Left forelimb (tissue), 1 donor: ENCODE measurements at regions not wholly inside any gene's neighbourhood (a gene's known extent, or its start where the extent isn't known, plus 50 kb on each side); places are given as distances from the start of the nearest gene placed in this dataset.
A peak's percentile ranks its signal among the peaks of the same experiment; 100 is the strongest.

Experiments used
- DNase-seq: peaks from one replicate; pipeline ENCODE4 v3.0.0-alpha.2; 2018; ENCODE audit warnings: low spot score

DNA sequence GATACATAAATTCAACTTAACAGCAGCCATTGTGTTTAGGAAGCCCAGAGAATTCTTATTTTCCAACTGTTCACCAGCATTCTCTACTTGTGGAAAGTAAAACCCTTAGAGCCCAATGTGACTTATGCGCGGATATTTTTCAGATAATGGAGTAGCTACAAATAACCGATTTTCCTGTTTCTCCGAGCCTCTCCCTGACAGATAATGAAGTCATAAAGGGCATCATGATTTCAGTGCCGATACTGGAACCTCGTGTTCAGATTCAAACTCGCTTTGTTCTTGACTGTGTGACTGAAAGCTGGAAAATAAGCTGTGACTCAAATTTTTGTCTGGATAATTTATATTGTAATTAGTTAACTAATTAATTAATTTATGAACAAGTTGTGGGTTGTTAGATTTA, 228.2 kb downstream of the VAPA start:
- DNase-seq = no peak

DNA sequence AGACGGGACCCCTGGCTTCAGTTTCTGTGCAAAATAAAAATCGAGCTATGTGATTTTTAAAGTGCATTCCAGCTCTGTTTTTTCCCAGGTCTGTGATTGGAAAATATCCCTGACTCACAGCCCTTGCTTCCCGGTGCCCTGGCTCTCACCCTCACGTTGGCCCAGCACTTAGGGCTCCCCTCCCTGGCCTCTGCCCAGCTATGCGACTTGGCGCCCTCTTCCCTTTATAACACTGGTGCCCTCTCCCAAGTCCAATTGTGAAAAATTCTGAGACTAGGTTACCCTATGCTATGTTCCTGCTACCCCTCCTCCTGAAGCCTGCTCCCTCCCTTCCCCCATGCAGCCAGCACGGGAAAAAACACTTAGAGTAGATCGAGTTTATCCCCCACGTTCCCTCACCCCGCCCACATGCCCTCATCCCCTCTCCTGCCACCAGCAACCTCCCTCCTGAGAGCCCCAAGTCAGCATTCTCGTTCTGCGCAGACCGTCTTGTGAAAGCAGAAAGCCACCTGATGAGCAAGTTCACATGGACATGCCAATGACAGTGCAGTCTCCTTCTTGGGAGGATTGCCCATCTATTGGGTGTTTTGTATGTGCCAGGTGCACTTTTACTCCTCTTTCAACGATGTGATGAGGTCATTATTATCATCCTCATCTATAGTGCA, 228.8 kb downstream of the VAPA start:
- DNase-seq = peak; percentile 66

DNA sequence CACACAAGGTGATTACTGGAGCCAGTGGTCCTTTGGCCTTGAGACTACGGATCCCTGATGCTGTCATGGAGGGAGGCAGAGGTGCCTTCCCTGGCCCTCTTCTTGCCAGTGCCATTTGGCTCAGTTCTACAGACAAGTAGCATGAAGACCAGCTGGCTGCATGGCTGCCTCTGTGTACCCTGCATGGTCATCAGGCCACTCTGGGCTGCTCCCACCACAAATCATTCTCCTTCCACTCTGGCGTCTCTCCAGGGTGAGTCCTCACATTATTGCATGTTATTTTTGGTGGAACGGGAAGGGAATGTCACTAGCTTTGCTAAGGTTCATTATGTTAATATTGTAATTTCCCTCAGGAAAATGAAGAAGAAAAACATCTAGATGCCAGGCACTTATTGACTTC, 229.8 kb downstream of the VAPA start:
- DNase-seq = peak; percentile 54

DNA sequence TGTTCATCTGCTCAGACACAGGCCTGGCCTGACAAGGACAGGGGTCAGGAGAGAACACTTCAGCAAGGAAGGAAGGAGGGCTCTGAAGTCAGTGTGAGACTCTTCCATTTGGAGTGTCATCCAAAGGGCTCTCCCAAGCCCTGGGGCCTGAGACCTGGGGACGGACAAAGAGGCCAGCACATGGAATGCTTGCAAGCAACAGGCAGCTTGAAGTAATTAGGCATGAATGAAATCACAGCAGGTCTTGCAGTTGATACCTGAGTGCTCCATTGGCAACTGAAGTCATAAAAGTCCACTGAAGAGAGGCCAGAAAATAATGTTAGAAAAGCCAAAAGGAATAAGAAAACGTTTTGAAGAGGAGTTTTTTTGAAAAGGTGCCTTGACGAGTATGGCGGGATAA, 231.7 kb downstream of the VAPA start:
- DNase-seq = peak; percentile 60

DNA sequence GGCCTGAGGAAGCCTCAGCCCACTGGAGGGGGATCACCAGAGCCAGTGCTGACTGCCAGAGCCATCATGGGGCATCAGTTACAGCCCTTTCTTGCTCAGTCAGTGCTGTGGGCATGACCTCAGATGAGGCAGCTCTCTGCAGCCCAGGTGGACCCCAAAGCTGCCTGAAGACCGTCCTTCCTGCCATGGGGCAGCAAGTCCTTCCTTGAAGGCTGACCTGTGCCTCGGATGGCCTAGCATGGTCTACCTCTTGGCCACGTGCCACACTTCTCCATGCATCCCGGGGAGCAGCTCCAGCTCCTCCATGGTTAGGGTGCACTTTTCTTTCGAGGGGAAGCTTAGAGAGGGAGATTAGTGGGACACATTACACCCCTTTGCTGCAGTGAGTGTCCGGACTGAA, 233.4 kb downstream of the VAPA start:
- DNase-seq = peak; percentile 52

DNA sequence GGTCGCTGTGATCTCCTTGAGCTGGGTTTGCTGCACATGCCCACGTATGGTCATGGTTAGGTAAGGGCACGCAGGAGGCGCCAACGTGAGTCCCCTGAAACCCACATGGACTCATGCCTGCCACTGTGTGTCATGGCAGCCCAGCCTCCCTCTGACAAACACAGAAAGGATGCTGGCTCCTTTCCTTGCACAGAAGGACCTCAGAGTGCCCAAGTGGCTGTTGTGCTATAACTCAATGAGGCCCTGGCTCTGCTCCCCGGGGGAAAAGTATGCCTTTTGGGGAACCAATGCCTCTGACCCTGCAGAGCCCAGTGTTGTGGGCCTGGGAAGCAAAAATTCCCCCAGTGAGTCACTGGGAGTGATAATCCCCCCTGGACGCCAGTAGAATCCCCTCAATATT, 233.9 kb downstream of the VAPA start:
- DNase-seq = peak; percentile 20

DNA sequence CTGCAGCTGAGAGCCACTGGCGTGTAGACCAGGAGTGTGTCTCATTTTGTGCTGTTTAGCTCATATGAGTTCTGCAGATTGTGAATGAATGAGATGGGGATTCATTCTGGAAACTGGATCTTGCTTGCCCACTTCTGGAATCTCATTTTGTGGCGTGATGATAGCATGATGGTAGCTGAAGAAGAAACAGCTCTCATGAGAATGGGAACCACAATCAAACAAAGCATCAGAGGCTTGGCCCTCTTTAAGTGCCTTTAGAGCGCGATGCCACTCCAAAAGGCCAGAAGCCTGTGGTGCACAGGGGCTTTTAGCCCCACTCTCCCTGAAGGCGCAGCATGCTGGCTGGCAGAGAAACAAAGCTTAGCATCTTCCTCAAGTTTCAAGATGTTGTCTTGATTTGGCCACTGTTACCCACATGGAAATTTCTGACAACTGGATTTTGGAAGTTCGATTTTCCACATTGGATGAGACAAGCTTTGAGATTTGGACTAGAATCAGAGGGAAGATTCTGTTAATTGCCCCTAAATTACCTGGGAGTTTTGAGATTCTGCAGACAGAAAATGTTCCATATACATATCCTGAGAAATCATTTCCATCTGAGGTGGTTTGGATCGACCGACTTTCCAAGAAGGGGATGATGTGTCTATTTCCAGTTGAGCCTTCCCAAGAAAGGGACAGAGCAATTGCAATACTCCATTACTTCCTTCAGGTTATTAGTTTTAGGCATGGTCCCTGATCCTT, 234.5 kb downstream of the VAPA start:
- DNase-seq = peak; percentile 36

DNA sequence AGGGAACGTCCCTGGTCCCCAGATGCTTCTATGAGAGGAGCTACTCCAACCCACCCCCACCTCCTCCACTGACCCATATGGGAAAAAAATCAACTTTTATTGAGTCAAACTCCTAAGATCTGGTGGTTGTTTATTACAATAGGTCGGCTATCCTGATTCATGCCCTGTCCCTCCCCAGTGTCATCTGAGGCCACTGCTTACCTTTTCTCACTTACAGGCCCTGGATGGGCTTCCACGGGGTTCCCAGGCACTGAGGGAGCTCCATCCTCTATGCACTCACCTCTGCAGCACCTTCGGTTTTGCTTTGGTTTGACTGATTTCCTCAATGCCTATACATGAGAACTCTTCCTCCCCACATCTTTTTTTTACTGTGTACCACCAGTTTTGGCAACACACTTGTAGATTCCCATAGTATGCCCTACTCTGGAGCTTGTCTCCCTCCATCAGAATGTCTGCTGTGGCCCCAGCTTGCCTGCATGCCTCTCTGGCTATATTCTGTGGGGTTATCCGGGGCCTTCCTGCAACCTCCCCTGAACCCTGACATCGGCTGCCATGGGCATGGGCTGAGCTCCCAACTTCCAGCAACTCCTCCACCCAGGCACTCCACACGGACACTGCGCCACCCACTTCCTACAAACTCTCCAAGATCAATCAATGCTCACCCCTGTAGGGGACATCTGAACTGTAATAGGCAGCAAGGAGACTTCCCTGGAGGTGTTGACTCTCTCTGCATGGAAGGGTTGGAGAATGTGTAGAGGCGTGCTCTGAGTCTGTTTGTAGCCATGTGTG, 236.1 kb downstream of the VAPA start:
- DNase-seq = peak; percentile 23

DNA sequence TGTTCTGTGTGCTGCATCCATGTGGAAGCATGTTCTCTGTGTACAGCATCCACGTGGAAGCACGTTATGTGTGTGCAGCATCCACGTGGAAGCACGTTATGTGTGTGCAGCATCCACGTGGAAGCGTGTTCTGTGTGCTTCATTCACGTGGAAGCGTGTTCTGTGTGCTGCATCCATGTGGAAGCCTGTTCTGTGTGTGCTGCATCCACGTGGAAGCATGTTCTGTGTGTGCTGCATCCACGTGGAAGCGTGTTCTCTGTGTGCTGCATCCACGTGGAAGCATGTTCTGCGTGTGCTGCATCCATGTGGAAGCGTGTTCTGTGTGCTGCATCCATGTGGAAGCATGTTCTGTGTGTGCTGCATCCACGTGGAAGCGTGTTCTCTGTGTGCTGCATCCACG, 236.8 kb downstream of the VAPA start:
- peak; percentile 4 for DNase-seq

DNA sequence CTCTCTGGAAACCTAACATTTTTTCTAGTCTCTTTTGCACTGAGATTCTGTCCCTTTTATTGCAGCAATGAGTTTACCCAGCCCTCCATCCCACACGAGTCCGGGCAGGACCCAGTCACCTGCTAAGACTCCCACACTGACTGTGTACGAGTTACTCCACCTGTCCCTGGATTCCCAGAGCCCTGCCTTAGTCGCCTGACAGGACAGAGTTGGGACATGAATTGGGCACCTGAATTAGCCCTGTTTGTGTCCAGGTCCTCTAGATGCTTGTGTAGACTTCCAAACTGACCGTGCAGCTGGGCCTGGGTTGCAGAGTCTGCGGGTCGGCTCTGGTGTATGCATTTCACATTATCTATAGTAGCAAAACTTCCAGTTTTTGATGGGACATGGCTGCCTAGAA, 238.7 kb downstream of the VAPA start:
- DNase-seq = peak; percentile 18

DNA sequence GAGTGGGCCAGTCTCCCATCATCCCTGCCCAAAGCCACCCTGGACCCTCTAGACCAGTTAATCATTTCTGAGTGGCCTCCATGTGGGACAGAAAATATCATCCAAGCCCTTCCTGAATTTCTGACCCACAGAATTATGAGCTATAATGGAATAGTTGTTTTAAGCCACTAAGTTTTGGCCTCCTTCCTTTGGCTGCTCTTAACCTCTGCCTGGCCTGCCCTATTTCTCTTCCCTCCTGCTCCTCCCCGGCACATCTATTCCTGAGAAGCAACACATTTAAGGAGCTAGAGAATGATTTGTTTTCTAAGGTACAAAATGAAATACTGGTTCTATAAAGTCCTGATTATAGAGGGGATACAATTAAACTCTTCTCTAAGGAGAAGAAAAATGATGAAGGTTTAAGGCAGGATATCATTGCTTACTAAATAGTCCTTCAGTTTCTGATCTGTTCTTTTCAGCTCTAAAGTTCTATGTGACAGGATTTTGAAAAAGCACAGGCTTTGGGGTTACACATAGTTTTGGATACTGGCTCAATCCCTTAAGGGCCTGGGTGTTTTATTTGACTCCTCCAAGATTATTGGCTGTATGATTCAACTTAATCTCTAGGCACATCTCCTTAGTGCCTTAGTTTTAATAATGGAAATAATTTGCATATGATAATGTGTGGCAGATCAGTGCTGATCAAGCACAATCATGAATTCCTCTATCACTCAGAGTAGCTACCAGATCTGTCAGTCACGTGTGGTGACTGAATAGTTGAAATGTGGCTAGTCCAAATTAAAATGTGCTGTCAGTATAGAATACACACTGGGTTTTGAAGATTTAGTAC, 240.3 kb downstream of the VAPA start:
- no peak for DNase-seq

DNA sequence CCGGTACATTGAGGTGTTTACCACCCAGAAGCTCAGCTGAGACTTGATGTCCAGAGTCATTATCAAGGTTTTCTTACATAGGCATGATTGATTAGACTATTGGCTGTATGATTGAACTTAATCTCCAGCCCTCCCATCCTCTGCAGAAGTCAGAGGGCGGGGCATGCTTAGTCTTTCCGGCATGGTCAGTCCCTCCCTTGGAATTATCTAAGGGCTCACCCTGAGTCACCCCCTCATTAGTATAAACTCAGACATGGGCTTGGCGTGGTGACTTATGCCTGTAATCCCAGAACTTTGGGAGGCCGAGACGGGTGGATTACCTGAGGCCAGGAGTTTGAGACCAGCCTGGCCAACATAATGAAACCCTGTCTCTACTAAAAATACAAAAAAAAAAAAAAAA, 243.9 kb downstream of the VAPA start:
- no peak for DNase-seq

DNA sequence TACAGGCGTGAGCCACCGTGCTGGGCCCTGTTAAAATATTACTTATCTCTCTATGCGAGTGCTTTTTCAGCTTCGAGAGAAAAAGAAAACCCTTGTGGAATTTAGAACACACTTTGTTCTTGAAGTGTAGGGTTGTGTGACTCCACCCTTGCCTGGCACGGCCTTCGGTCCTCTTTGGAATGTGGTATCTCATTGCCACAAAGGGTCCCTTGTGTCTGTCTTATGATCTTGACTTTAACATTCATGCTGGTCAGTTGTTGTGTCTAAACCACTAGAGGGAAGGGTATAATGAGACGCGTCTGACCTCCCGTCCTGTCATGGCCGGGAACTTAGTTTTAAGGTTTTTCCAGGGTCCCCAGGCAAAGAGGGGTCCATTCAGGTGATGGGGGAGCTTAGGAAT, 246.4 kb downstream of the VAPA start:
- DNase-seq = no peak

DNA sequence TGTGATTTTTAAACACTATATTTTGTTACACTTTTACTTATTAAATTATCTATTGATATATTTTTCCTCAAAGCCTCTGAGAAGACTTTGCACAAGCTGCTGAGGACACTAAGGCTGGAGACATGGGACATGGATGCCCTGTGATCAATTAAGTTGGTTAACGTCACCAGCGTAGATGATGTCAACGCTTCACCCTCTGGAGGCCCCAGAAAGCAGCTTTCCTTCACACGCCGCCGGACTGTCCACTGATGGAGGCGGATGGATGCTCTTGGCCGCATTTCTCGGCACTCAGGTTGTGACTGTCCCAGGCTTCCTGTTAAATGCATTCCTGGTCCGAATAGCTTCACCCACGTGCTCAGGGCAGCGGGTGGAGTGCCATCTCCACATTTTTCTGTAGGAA, 247.5 kb downstream of the VAPA start:
- DNase-seq = no peak

DNA sequence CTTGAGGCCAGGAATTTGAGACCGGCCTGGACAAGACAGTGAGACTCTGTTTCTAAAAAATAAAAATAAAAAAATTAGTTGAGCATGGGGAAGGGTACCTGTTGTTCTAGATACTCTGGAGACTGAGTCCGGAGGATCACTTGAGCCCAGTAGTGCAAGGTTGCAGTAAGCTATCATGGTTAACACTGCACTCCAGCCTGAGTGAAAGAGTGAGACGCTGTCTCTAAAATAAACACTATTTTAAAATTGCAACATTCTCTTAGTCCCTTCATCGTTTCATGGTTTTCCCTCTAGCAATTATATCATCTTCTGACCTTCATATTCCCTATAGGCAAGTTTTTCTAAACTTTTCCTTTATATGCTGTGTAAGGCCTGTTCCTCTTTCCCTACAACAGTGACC, 248.5 kb downstream of the VAPA start:
- DNase-seq = no peak

DNA sequence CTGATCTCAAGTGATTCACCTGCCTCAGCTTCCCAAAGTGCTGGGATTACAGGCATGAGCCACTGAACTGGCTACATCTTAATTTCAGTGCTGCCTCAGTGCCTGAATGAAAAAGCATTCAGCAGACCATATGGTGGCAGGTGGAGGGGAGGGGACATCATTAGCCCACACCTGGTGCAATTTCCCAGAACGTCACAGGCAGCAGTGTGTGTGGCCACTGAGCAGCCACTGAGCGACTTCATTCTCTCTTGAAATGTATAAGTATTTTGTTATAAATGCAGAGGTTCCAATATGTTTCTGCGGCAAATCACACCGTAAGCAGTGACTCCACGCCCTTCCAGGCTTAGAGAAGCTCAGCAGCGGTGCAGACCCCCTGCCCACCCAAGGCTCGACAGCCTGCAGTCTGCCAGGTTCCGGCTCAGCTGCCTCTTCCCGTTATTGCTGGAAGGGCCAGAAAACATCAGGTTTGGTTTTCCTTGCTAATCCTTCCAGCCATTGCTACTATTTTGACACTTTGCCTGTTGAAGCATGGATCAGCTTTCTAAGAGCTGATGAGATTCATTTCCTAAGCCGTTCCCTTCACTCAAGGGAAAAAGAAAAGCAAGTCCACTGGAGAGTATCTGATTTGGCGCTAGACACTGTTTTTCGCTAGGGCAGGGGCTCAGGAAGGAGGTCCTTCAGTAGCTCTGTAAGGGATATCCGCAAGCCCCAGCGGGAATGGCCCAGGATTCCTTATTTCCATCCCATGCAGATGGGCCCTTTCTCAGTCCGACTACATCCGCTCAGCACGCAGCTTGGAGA, 250.7 kb downstream of the VAPA start:
- DNase-seq = peak; percentile 60

DNA sequence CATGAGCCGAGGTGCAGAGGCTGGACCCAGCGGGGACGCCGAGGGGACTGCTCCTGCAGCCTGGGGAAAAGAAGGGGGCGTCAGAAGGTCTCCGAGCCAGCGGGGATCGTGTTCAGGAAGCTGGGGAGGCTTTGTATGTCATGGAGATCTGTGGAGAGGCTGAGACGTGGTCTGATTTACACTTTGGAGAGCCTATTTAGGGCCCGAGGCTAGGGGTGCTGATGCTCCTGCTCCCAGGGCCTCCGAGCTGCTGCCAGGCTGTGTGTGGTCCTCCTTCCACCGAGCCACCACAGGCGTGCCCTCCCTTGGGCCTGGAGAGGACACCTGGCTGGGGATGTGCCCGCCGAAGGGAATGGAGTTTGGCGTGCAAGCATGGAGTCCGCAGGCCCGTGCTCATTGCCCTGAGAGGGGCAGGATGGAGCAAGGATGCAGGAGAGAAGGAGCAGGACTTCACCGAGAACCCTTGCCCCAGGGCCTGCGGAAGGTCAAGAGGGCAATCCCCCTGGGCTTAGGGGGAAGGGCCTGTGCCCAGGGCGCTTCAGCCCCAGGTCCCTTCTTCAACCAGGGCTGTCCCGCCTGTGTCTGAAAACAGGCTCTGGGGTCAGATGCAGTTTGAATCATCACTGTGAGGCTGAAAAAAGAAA, 252.5 kb downstream of the VAPA start:
- DNase-seq = peak; percentile 40

DNA sequence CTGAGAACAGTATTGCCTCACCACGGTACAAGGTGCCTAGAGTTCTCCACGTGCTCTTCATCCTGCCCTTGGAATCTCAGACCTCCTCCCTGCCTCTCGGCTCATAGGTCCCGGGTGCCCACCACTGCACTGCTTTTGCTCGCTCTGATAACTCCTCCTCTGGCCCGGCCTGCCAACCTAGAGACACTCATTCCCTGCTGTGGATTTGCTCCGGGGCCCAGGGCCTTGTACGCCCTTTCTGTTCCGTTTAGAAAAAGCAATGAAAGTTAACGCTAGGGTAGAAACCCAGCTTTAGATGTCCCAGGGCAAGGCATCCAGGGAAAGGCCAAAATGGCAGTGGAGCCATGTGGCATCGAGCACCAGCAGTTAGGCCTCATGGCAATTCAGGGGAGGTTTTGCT, 253.9 kb downstream of the VAPA start:
- DNase-seq = peak; percentile 31

DNA sequence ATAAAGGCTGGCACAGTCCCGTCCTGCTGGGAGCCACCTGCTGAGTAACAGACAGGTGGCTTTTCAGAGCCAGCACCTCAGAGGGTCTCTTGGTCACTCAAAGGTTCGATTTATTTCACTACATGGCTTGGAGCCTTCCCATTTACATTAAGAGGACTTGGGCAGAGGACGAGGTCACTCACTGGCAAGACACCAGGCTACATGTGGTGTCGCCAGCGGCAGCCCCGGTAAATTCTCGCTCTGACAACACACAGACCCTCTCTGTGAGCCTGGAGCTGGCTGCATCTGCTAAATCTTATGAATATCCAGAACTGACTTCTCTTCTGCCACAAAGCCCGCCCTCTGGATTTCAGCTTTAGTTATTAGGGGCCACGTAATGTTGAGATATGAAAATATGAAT, 254.7 kb downstream of the VAPA start:
- DNase-seq = no peak

DNA sequence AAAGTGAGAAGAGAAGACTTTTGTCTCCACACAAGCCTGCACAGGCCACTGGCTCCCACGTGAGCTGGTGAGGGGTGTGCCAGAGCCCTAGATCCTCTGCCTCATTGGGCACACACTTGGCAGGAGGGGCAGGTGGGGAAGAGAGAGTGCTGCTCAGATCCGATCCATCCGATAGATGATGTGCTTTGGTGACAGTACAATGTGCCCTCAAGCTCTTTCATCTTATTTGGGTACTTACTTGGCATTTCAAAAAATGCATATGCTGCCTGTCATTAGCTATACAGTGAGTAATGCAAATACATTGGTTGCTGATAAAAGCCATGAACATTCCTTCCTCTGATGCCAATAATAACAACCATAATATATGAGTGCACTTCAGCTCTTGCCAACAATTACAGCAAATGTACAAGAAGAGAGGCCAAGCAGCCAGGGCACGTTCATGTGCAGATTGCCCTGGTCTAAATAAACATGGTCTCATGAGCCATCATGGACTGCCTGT, 255.3 kb downstream of the VAPA start:
- DNase-seq = peak; percentile 46

DNA sequence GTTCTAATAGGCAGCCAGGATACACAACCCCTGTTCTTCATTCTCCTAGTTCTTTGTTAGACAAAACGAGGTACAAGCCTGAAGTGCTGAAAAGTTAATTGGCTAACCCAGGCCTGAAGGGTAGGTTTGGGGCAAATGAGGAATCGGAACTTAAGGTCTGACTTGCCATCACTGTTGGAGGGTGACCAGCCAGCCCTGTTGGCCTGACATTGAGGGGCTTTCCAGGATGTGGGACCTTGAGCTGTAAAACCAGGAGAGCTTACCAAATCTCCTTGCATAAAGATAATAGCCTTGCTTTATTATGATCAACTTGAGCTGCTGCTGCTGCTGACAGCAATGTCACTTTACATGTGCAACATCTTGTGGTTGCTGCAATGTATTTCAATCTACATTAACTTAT, 256.0 kb downstream of the VAPA start:
- DNase-seq = peak; percentile 37
